Heart left ventricle (tissue), 16 donors: ENCODE measurements at regions not wholly inside any gene's neighbourhood (a gene's known extent, or its start where the extent isn't known, plus 50 kb on each side); places are given as distances from the start of the nearest gene placed in this dataset.

Experiments used
- ATAC-seq, 4 donors: fragments of 200-7000 bp; cut with Tn5 transposase; one replicate each; pipeline ENCODE4 v1.9.1; 2020 to 2022; ENCODE audit warnings: moderate library complexity in 4 of 4, mild to moderate bottlenecking in 3 of 4, moderate number of reproducible peaks in 1 of 4
- DNase-seq, 5 donors: peaks; one replicate each; pipeline ENCODE4 v3.0.0-alpha.2; 2020
- H3K27ac ChIP-seq, 12 donors: fragments of 200-600 bp; sonication (generic) in 4 of 12; one replicate each; pipeline versions ENCODE4 v1.5.0 to v1.8.0; 2016 to 2022; ENCODE audit warnings: mild to moderate bottlenecking in 2 of 12
- H3K27me3 ChIP-seq, 9 donors: fragments of 200-600 bp; sonication (generic) in 2 of 9; one replicate each; pipeline versions ENCODE4 v1.5.1 to v1.8.0; 2016 to 2022; ENCODE audit warnings: mild to moderate bottlenecking in 3 of 9
- H3K36me3 ChIP-seq, 9 donors: fragments of 200-600 bp; sonication (generic) in 2 of 9; one replicate each; pipeline versions ENCODE4 v1.5.0 to v1.8.0; 2018 to 2022; ENCODE audit warnings: mild to moderate bottlenecking in 2 of 9
- H3K4me1 ChIP-seq, 12 donors: fragments of 200-600 bp; sonication (generic) in 4 of 12; one replicate each; pipeline versions ENCODE4 v1.5.0 to v1.8.0; 2016 to 2022; ENCODE audit warnings: mild to moderate bottlenecking in 3 of 12
- H3K4me3 ChIP-seq, 12 donors: fragments of 200-600 bp; sonication (generic) in 4 of 12; one replicate each; pipeline versions ENCODE4 v1.5.0 to v1.8.0; 2017 to 2022; ENCODE audit warnings: mild to moderate bottlenecking in 9 of 12, moderate library complexity in 4 of 12
- H3K9me3 ChIP-seq, 12 donors: fragments of 200-600 bp; sonication (generic) in 4 of 12; one replicate each; pipeline versions ENCODE4 v1.5.0 to v1.8.0; 2016 to 2022; ENCODE audit warnings: mild to moderate bottlenecking in 1 of 12
- CTCF ChIP-seq, 12 donors: fragments of 200-600 bp; sonication (generic) in 4 of 12; IDR thresholded peaks; one replicate each; pipeline versions ENCODE4 v1.5.0 to v1.8.0; 2018 to 2022; ENCODE audit warnings: antibody characterized with exemption in 12 of 12, mild to moderate bottlenecking in 5 of 12
- POLR2A ChIP-seq, 2 donors: fragments of 450-650 bp; IDR thresholded peaks; one replicate each; pipeline ENCODE4 v1.6.1; 2017; ENCODE audit warnings: antibody characterized with exemption in 2 of 2, mild to moderate bottlenecking in 2 of 2, moderate library complexity in 2 of 2
- WGBS, 4 donors: extraction: QIAGEN DNeasy Blood & Tissue Kit in 2 of 4; methylation state at CpG; one replicate each; pipeline versions ENCODE4 v1.1.5 to v1.1.7; 2013 to 2018; 5-methylcytosine and 5-hydroxymethylcytosine counted together
- intact Hi-C, 10 donors: fragments of 100-400 bp; cut with DNase I; formaldehyde crosslinking; loops; one replicate each; pipeline versions ENCODE4 v1.11.1 to v1.14.2; 2022
- donor health status: ischemic (EF 13 %, LVEDD 7.1; RV severe dilation, severe dysfunction).
- donor health status: healthy with polysubstance abuse.
- donor health status: DM: no; HTN: yes; CAD: no.
- donor health status: DM: no; HTN: no; CAD: no.
- donor health status: ischemic (EF 25% LVEDD 6.9; RV normal size, moderate dysfunction).
- donor health status: ischemic (EF 25% LVEDD 5.7; RV mildly dilated, moderate dysfunction).
- donor health status: healthy.
- donor health status: DM: yes; HTN: yes; CAD: no.
- donor health status: ischemic (EF 35%, LVEDD 5.7; RV mildly dilated, moderate dysfunction).
- donor health status: nonischemic (EF 11% LVEDD 7.7; RV severe dilation, severe dysfunction).
- donor health status: DM: yes; HTN: yes; CAD: no.
- donor health status: PGD.
- donor health status: ischemic (EF 29% LVEDD 5.4; RV normal size, mild dysfunction).
- donor health status: nonischemic (EF 23%, LVEDD 6.1; RV moderate dilation, normal function).

GRCh38 chr3:193851428-193851847, 258.4 kb downstream of the OPA1 start:
- Histone ChIP-seq H3K4me3 (no peak overlapping the region), H3K36me3 (no peaks in the 10 kb centered on the region), H3K4me1 (peaks cover 0 to 29% (median 17%) of the 10 kb centered on the region in 12 donors), H3K9me3 (no peaks in the 10 kb centered on the region), H3K27me3 (no peaks in the 10 kb centered on the region), H3K27ac (no peak overlapping the region)
- TF ChIP-seq POLR2A (IDR thresholded peaks at IDR 0.05) (no peak), CTCF (IDR thresholded peaks at IDR 0.05) (no peak)
- WGBS, 4 donors: 48 to 57% (median 50%) methylated on average over 3 of the region's 3 CpGs
- DNase-seq: no peak
- peak in 1 of 4 donors; percentile 49 for ATAC-seq
- intact Hi-C loops: loop anchor here in 1 of 10 donors (5.0 kb wide), 1 partner anchor 54 kb away; no protein-coding TSS in a partner anchor

- H3K9me3 ChIP-seq: no peaks in the 10 kb centered on the region
- H3K27me3 ChIP-seq: no peaks in the 10 kb centered on the region
- H3K4me1 ChIP-seq: peaks cover 0 to 29% (median 17%) of the 10 kb centered on the region in 12 donors
- ATAC-seq: peak; percentile 47 to 58 (median 54)
- no peaks in the 10 kb centered on the region for H3K36me3 ChIP-seq
- DNase-seq: peak in 1 of 5 donors; percentile 42
- TF ChIP-seq POLR2A (IDR thresholded peaks at IDR 0.05) (no peak), CTCF (IDR thresholded peaks at IDR 0.05) (no peak)
- intact Hi-C loops: loop anchor here in 1 of 10 donors (5.0 kb wide), 1 partner anchor 55 kb away; no protein-coding TSS in a partner anchor
- no peak overlapping the region for H3K4me3 ChIP-seq
- peak overlapping the region in 4 of 12 donors; percentile 11 to 32 (median 21) for H3K27ac ChIP-seq
- WGBS, 4 donors: 43 to 60% (median 50%) methylated on average over 13 of the region's 13 CpGs
These were observed 259.1 kb downstream of the OPA1 start for GRCh38 chr3:193851941-193852674.

- H3K36me3 ChIP-seq: no peaks in the 10 kb centered on the region
- H3K27me3 ChIP-seq: no peaks in the 10 kb centered on the region
- 83 to 91% (median 87%) methylated on average over 1 of the region's 1 CpG for WGBS, 4 donors
- intact Hi-C loops: loop anchor here in 1 of 10 donors (5.0 kb wide), 1 partner anchor 56 kb away; no protein-coding TSS in a partner anchor
- no peak overlapping the region for H3K4me3 ChIP-seq
- peaks cover 0 to 29% (median 17%) of the 10 kb centered on the region in 12 donors for H3K4me1 ChIP-seq
- DNase-seq (no peak), ATAC-seq (no peak)
- TF ChIP-seq POLR2A (IDR thresholded peaks at IDR 0.05) (no peak), CTCF (IDR thresholded peaks at IDR 0.05) (no peak)
- no peaks in the 10 kb centered on the region for H3K9me3 ChIP-seq
- no peak overlapping the region for H3K27ac ChIP-seq
These were observed 259.9 kb downstream of the OPA1 start for GRCh38 chr3:193852901-193853300.

GRCh38 chr3:193853511-193854219, 260.7 kb downstream of the OPA1 start:
- Histone ChIP-seq H3K36me3 (no peaks in the 10 kb centered on the region), H3K27me3 (no peaks in the 10 kb centered on the region), H3K9me3 (no peaks in the 10 kb centered on the region), H3K4me3 (no peak overlapping the region), H3K27ac (no peak overlapping the region), H3K4me1 (peaks cover 0 to 29% (median 18%) of the 10 kb centered on the region in 12 donors)
- DNase-seq (no peak), ATAC-seq (peak in 3 of 4 donors; percentile 38 to 53 (median 47))
- WGBS, 4 donors: 59 to 89% (median 63%) methylated on average over 3 of the region's 3 CpGs
- intact Hi-C loops: loop anchor here in 1 of 10 donors (5.0 kb wide), 1 partner anchor 56 kb away; no protein-coding TSS in a partner anchor
- TF ChIP-seq CTCF (IDR thresholded peaks at IDR 0.05) (no peak), POLR2A (IDR thresholded peaks at IDR 0.05) (no peak)
